Left hindlimb (tissue), 1 donor: ENCODE measurements at regions not wholly inside any gene's neighbourhood (a gene's known extent, or its start where the extent isn't known, plus 50 kb on each side); places are given as distances from the start of the nearest gene placed in this dataset.
"Not testable (repeated sequence)": the region's sequence is repeated elsewhere in the genome, so short reads cannot be mapped to it uniquely, and the experiment has no call there.

ENCODE experiments used
- DNase-seq: peaks from one replicate; pipeline ENCODE4 v3.0.0-alpha.2; 2018

GRCh38 chr6:50998905-50999304 lies 180.2 kb downstream of the TFAP2B start:
- no peak for DNase-seq

GRCh38 chr6:51001399-51001798 lies 182.7 kb downstream of the TFAP2B start:
- DNase-seq = no peak

- no peak for DNase-seq
Measured at GRCh38 chr6:51004380-51004779, 185.7 kb downstream of the TFAP2B start.

- no peak for DNase-seq
Measured at GRCh38 chr6:51005779-51006178, 187.1 kb downstream of the TFAP2B start.

GRCh38 chr6:51007237-51007636 lies 188.6 kb downstream of the TFAP2B start:
- no peak for DNase-seq

- not testable (repeated sequence) for DNase-seq
Measured at GRCh38 chr6:51008693-51009092, 190.0 kb downstream of the TFAP2B start.

- no peak for DNase-seq
Measured at GRCh38 chr6:51013376-51013775, 194.7 kb downstream of the TFAP2B start.

- DNase-seq = no peak
Measured at GRCh38 chr6:51015394-51015793, 196.7 kb downstream of the TFAP2B start.

GRCh38 chr6:51016489-51016888 lies 197.8 kb downstream of the TFAP2B start:
- no peak for DNase-seq

GRCh38 chr6:51019806-51020205 lies 201.1 kb downstream of the TFAP2B start:
- DNase-seq = no peak

- no peak for DNase-seq
Measured at GRCh38 chr6:51021171-51021570, 202.5 kb downstream of the TFAP2B start.

- DNase-seq = no peak
Measured at GRCh38 chr6:51024126-51024525, 205.5 kb downstream of the TFAP2B start.

- no peak for DNase-seq
Measured at GRCh38 chr6:51025082-51025777, 206.6 kb downstream of the TFAP2B start.

GRCh38 chr6:51027283-51028065 lies 208.8 kb downstream of the TFAP2B start:
- no peak for DNase-seq

- DNase-seq = no peak
Measured at GRCh38 chr6:51028276-51028675, 209.6 kb downstream of the TFAP2B start.

GRCh38 chr6:51029561-51029960 lies 210.9 kb downstream of the TFAP2B start:
- DNase-seq = no peak

GRCh38 chr6:51045548-51045947 lies 226.9 kb downstream of the TFAP2B start:
- no peak for DNase-seq

GRCh38 chr6:51049288-51049982 lies 230.8 kb downstream of the TFAP2B start:
- no peak for DNase-seq

- no peak for DNase-seq
Measured at GRCh38 chr6:51049983-51050877, 231.6 kb downstream of the TFAP2B start.

- DNase-seq = not testable (repeated sequence)
Measured at GRCh38 chr6:51052716-51053115, 234.0 kb downstream of the TFAP2B start.

GRCh38 chr6:51055316-51055715 lies 236.6 kb downstream of the TFAP2B start:
- not testable (repeated sequence) for DNase-seq

GRCh38 chr6:51057296-51057695 lies 238.6 kb downstream of the TFAP2B start:
- no peak for DNase-seq
